HFFc6 (cell line): ENCODE measurements at regions not wholly inside any gene's neighbourhood (a gene's known extent, or its start where the extent isn't known, plus 50 kb on each side); places are given as distances from the start of the nearest gene placed in this dataset.

Experiments
- DNase-seq: peaks from one replicate; pipeline ENCODE4 v3.0.0-alpha.2; 2018
- H3K27ac Mint-ChIP-seq: 2 replicates; pipeline ENCODE4 v1.8.0; 2020; ENCODE audit warnings: mild to moderate bottlenecking, mixed read lengths
- H3K27me3 Mint-ChIP-seq: 2 replicates; pipeline ENCODE4 v1.8.0; 2021; ENCODE audit warnings: mild to moderate bottlenecking, moderate library complexity, mixed read lengths; ENCODE audit not compliant: insufficient read depth
- H3K36me3 Mint-ChIP-seq: 2 replicates; pipeline ENCODE4 v1.8.0; 2021; ENCODE audit warnings: low read depth, mixed read lengths
- H3K4me1 Mint-ChIP-seq: 2 replicates; pipeline ENCODE4 v1.8.0; 2020; ENCODE audit warnings: low read depth, mixed read lengths
- H3K4me3 Mint-ChIP-seq: 2 replicates; pipeline ENCODE4 v1.8.0; 2020; ENCODE audit warnings: mild to moderate bottlenecking, moderate library complexity, mixed read lengths
- H3K9me3 Mint-ChIP-seq: 2 replicates; pipeline ENCODE4 v1.8.0; 2020; ENCODE audit warnings: mild to moderate bottlenecking, mixed read lengths
- TF ChIP-seq, protein P1 (sequence below): fragments of 200-600 bp; sonication (generic); IDR thresholded peaks from 2 replicates; pipeline ENCODE4 v1.5.0; 2021; ENCODE audit warnings: antibody characterized with exemption, mild to moderate bottlenecking

- peaks cover 10% of the 10 kb centered on the region for H3K27me3 Mint-ChIP-seq
- TF ChIP-seq, protein P1, sequence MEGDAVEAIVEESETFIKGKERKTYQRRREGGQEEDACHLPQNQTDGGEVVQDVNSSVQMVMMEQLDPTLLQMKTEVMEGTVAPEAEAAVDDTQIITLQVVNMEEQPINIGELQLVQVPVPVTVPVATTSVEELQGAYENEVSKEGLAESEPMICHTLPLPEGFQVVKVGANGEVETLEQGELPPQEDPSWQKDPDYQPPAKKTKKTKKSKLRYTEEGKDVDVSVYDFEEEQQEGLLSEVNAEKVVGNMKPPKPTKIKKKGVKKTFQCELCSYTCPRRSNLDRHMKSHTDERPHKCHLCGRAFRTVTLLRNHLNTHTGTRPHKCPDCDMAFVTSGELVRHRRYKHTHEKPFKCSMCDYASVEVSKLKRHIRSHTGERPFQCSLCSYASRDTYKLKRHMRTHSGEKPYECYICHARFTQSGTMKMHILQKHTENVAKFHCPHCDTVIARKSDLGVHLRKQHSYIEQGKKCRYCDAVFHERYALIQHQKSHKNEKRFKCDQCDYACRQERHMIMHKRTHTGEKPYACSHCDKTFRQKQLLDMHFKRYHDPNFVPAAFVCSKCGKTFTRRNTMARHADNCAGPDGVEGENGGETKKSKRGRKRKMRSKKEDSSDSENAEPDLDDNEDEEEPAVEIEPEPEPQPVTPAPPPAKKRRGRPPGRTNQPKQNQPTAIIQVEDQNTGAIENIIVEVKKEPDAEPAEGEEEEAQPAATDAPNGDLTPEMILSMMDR: no peak
- no peaks in the 10 kb centered on the region for H3K4me1 Mint-ChIP-seq
- no peaks in the 10 kb centered on the region for H3K9me3 Mint-ChIP-seq
- H3K27ac Mint-ChIP-seq: no peak overlapping the region
- H3K36me3 Mint-ChIP-seq: no peaks in the 10 kb centered on the region
- no peak overlapping the region for H3K4me3 Mint-ChIP-seq
- no peak for DNase-seq
Observed at GRCh38 chr4:147303873-147304229, 177.0 kb upstream of the EDNRA start.

DNA sequence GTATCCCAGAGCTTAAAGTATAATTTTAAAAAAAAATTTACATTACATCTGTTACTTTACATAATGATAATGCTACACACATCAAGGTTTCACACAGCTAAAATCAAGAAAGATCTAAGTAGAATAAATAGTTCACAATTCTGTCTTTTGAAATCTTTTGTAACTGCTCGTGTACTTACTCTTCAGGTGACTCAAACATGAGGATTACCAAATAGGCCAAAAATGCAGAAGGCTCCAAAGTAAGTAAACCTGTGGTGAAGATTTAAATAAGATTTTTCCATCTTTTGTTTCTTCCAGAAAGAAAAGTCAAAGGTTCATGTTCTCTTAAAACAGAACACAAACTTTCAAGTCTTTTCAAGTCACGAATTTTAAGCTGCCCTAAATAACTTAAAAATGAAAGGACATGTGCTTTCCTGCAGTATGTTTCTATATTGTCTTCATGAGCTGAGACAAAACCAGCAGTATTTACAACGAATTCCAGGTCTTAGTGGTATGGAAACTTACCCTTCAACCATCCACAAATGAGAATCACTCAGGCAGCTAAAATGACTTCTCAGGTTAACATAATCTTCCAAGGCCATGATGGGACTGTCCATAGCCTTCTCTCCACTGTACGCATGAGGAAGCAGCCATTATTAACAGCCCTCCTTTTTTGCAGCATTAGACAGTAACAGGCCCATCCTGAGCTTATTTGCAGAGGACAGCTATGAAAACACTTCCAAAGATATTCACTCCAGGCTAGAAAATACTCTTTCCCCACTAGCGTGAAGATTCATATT is 172.8 kb upstream of the EDNRA start:
- no peak for DNase-seq
- H3K27ac Mint-ChIP-seq: no peak overlapping the region
- no peak overlapping the region for H3K4me3 Mint-ChIP-seq
- H3K4me1 Mint-ChIP-seq: peaks cover 7% of the 10 kb centered on the region
- TF ChIP-seq, protein P1: no peak
- H3K9me3 Mint-ChIP-seq: no peaks in the 10 kb centered on the region
- no peaks in the 10 kb centered on the region for H3K36me3 Mint-ChIP-seq
- peaks cover 4% of the 10 kb centered on the region for H3K27me3 Mint-ChIP-seq

- TF ChIP-seq, protein P1: no peak
- Mint-ChIP-seq H3K27ac (no peak overlapping the region), H3K36me3 (no peaks in the 10 kb centered on the region), H3K9me3 (no peaks in the 10 kb centered on the region), H3K27me3 (peaks cover 1% of the 10 kb centered on the region), H3K4me1 (peaks cover 7% of the 10 kb centered on the region), H3K4me3 (no peak overlapping the region)
- no peak for DNase-seq
Observed at GRCh38 chr4:147309434-147309833, 171.5 kb upstream of the EDNRA start.

DNA sequence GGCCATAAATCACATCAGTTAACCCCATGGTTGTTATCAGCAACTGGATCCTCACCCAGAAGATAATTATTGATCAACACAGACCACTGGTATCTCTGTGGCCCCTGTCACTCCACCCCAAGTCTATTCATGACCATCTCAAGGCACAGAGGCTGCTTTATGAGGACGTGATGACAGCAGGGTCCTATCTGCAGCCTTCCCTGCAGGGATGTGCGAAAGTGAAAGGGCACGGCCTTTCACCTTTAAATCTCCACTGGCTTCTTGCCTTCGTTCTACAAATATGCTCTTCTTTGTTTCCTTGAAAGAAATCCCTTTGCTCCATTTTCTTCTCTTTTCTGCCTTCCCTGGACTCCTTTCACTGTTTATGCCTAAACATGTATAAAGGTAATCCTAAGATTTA is 170.6 kb upstream of the EDNRA start:
- Mint-ChIP-seq H3K4me1 (peaks cover 7% of the 10 kb centered on the region), H3K4me3 (no peak overlapping the region), H3K27ac (no peak overlapping the region), H3K27me3 (peaks cover under 1% of the 10 kb centered on the region; the same call in 1 of the 2 replicates), H3K36me3 (no peaks in the 10 kb centered on the region), H3K9me3 (no peaks in the 10 kb centered on the region)
- no peak for DNase-seq
- TF ChIP-seq, protein P1: no peak

GRCh38 chr4:147311956-147312355 is 168.9 kb upstream of the EDNRA start:
- H3K4me3 Mint-ChIP-seq: no peak overlapping the region; the same call in 1 of the 2 replicates
- peaks cover 7% of the 10 kb centered on the region for H3K4me1 Mint-ChIP-seq
- no peaks in the 10 kb centered on the region for H3K9me3 Mint-ChIP-seq
- no peak overlapping the region for H3K27ac Mint-ChIP-seq
- TF ChIP-seq, protein P1: no peak
- peaks cover 2% of the 10 kb centered on the region; the same call in 1 of the 2 replicates for H3K27me3 Mint-ChIP-seq
- H3K36me3 Mint-ChIP-seq: no peaks in the 10 kb centered on the region
- no peak for DNase-seq
